ENCODE measurements at regions not wholly inside any gene's neighbourhood (a gene's known extent, or its start where the extent isn't known, plus 50 kb on each side); places are given as distances from the start of the nearest gene placed in this dataset.
A peak's percentile ranks its signal among the peaks of the same experiment; 100 is the strongest.

DNA sequence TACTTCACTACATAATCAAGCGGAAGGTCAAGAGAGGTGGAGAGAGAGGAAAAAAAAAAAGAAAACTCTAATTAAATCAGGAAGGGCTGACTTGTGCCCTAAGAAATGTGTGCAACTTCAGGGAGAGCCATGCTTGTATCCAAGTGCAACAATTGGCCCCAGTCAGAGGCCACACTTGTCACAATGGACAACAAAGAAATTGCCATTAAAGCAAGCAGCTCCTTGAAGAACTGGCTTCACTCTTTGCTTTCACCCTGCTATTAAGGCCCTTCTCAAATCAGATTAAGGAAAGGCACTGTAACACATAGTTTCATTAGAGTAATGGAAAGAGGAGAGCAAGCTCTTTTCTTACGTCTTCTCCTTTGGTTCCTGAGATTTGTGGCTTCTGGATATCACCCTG is 480.9 kb upstream of the WWC1 start:
- whole genome bisulfite sequencing, 2 donors = 86 to 93% methylated on average over 2 of the region's 2 CpGs

DNA sequence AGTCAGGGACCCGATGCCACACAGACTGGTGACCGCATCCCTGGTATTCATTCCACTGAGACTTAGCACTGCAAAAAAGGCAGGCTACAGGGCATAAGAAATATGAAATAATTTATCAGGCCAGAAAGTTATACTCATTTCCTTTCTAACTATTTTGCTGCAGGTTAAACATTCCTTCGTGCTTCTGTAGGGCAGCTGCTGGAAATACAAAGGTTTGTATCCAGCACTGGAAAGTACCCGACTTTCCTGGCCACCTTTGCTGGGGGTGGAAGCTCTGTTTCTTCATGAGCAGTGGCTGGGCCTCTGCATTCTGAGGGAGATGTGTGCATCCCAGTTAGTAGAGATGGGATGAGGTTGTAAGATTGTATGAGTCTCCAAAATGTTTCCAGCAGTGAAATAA is 478.6 kb upstream of the WWC1 start:
- H3K27me3 ChIP-seq (ENCODE audit: control insufficient read depth in 1 of 2, insufficient read depth in 2 of 2, low read length in 2 of 2) = no peaks in the 10 kb centered on the region
- H3K4me1 ChIP-seq (ENCODE audit: control insufficient read depth in 2 of 2, insufficient read depth in 2 of 2, low read length in 1 of 2) = no peaks in the 10 kb centered on the region
- no peaks in the 10 kb centered on the region for H3K9me3 ChIP-seq (ENCODE audit: control insufficient read depth in 2 of 2, insufficient read depth in 1 of 2, low read depth in 1 of 2, low read length in 1 of 2)
- H3K4me3 ChIP-seq (ENCODE audit: low read depth in 1 of 2, low read length in 2 of 2) = no peak overlapping the region
- no peaks in the 10 kb centered on the region for H3K36me3 ChIP-seq (ENCODE audit: control insufficient read depth in 2 of 2, insufficient read depth in 2 of 2, low read length in 1 of 2)
- 60 to 66% methylated on average over 4 of the region's 4 CpGs for WGBS, 2 donors
- no peak overlapping the region for H3K27ac ChIP-seq (ENCODE audit: low read depth in 2 of 2, low read length in 1 of 2)

More for the DNA sequence above, 480.9 kb upstream of the WWC1 start:
- no peak overlapping the region for H3K4me3 ChIP-seq (ENCODE audit: low read depth in 1 of 2, low read length in 2 of 2)
- no peaks in the 10 kb centered on the region for H3K36me3 ChIP-seq (ENCODE audit: control insufficient read depth in 2 of 2, insufficient read depth in 2 of 2, low read length in 1 of 2)
- H3K4me1 ChIP-seq (ENCODE audit: control insufficient read depth in 2 of 2, insufficient read depth in 2 of 2, low read length in 1 of 2) = no peaks in the 10 kb centered on the region
- H3K27me3 ChIP-seq (ENCODE audit: control insufficient read depth in 1 of 2, insufficient read depth in 2 of 2, low read length in 2 of 2) = no peaks in the 10 kb centered on the region
- no peaks in the 10 kb centered on the region for H3K9me3 ChIP-seq (ENCODE audit: control insufficient read depth in 2 of 2, insufficient read depth in 1 of 2, low read depth in 1 of 2, low read length in 1 of 2)
- no peak overlapping the region for H3K27ac ChIP-seq (ENCODE audit: low read depth in 2 of 2, low read length in 1 of 2)

DNA sequence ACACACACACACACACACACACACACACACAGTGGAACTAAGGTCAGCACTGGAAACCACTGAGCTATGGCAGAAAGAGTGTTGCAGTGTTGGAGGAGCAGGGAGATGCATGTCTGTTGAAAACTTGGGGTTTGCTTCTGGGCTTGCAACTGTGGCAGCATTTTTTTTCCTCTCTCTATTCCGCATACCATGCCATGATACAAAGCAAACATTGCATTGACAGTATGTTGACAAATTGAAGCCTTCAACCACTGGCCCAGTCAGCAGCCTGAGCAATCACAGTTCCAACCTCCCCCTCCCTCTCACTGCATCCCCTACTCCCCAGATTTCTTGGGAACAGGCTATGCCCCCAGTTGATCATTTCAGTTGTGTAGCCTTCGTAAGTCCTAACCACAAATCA is 478.1 kb upstream of the WWC1 start:
- Histone ChIP-seq H3K27me3 (ENCODE audit: control insufficient read depth in 1 of 2, insufficient read depth in 2 of 2, low read length in 2 of 2) (no peaks in the 10 kb centered on the region), H3K9me3 (ENCODE audit: control insufficient read depth in 2 of 2, insufficient read depth in 1 of 2, low read depth in 1 of 2, low read length in 1 of 2) (no peaks in the 10 kb centered on the region), H3K4me3 (ENCODE audit: low read depth in 1 of 2, low read length in 2 of 2) (no peak overlapping the region), H3K36me3 (ENCODE audit: control insufficient read depth in 2 of 2, insufficient read depth in 2 of 2, low read length in 1 of 2) (no peaks in the 10 kb centered on the region), H3K27ac (ENCODE audit: low read depth in 2 of 2, low read length in 1 of 2) (no peak overlapping the region), H3K4me1 (ENCODE audit: control insufficient read depth in 2 of 2, insufficient read depth in 2 of 2, low read length in 1 of 2) (no peaks in the 10 kb centered on the region)
- 68 to 70% methylated on average over 2 of the region's 2 CpGs for whole genome bisulfite sequencing, 2 donors

DNA sequence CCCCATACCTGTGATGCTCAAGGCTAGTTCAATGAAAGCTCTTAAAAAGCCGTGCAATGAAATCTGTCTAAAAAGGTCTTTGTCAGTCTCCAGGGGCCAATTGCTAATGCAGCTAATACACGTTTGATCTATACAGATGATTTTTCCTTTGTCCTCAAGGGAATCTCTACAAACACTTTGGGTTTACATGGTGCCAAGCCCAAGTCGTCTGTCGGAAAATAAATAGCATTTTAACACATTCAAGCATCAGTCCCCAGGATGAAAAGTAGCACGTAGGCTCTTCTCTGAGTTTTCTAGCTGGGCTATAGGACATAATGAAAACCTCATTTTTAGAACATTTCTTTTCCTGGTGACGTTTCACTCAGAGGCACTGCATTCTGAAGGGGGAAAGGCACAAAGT is 477.4 kb upstream of the WWC1 start:
- no peaks in the 10 kb centered on the region for H3K4me1 ChIP-seq (ENCODE audit: control insufficient read depth in 2 of 2, insufficient read depth in 2 of 2, low read length in 1 of 2)
- H3K36me3 ChIP-seq (ENCODE audit: control insufficient read depth in 2 of 2, insufficient read depth in 2 of 2, low read length in 1 of 2) = no peaks in the 10 kb centered on the region
- WGBS, 2 donors = 64 to 70% methylated on average over 6 of the region's 6 CpGs
- no peak overlapping the region for H3K4me3 ChIP-seq (ENCODE audit: low read depth in 1 of 2, low read length in 2 of 2)
- H3K9me3 ChIP-seq (ENCODE audit: control insufficient read depth in 2 of 2, insufficient read depth in 1 of 2, low read depth in 1 of 2, low read length in 1 of 2) = no peaks in the 10 kb centered on the region
- H3K27me3 ChIP-seq (ENCODE audit: control insufficient read depth in 1 of 2, insufficient read depth in 2 of 2, low read length in 2 of 2) = no peaks in the 10 kb centered on the region
- no peak overlapping the region for H3K27ac ChIP-seq (ENCODE audit: low read depth in 2 of 2, low read length in 1 of 2)

DNA sequence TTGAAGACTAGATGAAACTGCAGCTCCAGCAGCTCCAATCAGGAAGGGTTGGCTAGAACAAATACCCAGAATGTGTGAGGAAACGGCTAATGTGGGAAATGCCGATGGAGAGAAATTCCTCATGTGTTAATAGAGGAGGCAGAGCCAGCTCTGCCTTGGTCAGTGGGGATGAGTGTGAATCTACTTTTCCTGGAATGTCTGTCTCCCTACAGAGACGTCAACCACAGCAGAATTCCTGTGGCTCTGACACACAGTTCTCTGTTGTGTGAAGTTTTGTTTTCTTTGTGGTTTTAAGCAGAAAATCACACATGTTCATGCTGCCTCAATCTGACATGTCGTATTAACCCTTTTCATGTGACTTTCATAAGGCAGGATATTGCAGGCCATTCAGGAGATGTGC is 476.6 kb upstream of the WWC1 start:
- Histone ChIP-seq H3K4me3 (ENCODE audit: low read depth in 1 of 2, low read length in 2 of 2) (no peak overlapping the region), H3K27ac (ENCODE audit: low read depth in 2 of 2, low read length in 1 of 2) (no peak overlapping the region), H3K4me1 (ENCODE audit: control insufficient read depth in 2 of 2, insufficient read depth in 2 of 2, low read length in 1 of 2) (no peaks in the 10 kb centered on the region), H3K9me3 (ENCODE audit: control insufficient read depth in 2 of 2, insufficient read depth in 1 of 2, low read depth in 1 of 2, low read length in 1 of 2) (no peaks in the 10 kb centered on the region), H3K27me3 (ENCODE audit: control insufficient read depth in 1 of 2, insufficient read depth in 2 of 2, low read length in 2 of 2) (no peaks in the 10 kb centered on the region), H3K36me3 (ENCODE audit: control insufficient read depth in 2 of 2, insufficient read depth in 2 of 2, low read length in 1 of 2) (no peaks in the 10 kb centered on the region)
- whole genome bisulfite sequencing, 2 donors = 52 to 56% methylated on average over 4 of the region's 4 CpGs

DNA sequence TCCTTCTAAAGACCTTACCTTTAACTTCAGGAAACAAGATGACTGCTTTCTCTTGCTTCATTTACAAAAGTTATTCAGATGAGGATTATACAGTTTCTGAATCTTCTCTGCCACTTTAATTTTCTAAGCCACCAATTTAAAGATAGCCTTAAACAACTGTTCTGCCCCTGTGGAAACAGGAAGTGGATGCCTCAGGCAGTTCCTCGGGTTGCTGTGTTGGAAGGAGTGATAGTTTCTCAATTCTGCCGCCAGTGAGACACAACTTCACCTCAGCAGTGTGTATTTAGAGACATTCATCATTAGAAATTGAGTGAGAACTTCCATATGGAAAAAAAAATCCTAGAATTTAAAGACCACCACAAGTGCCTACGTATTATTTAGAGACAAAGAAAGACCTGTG is 475.1 kb upstream of the WWC1 start:
- 24 to 41% methylated on average over 3 of the region's 3 CpGs for WGBS, 2 donors
- peak overlapping the region; percentile 58 to 77 for H3K27ac ChIP-seq (ENCODE audit: low read depth in 2 of 2, low read length in 1 of 2)

DNA sequence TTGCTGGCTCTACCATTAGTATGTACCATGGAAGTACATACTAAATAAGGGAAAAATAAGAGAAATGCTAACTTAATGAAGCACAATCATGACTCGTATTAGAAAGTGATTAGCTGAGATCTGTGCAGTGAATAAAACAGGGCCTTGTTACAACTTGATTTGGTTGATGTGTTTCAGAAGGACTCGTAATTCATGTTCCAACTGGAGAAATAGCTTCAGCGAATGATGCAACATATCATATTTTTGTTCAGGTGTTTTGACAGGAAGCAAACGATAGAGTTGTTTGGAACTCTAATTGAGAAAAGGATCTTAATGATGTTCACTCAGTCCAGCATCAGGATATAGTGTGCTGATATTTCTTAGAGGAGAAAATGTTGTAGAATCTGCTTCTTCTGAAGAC is 474.6 kb upstream of the WWC1 start:
- Histone ChIP-seq H3K4me3 (ENCODE audit: low read depth in 1 of 2, low read length in 2 of 2) (no peak overlapping the region), H3K27ac (ENCODE audit: low read depth in 2 of 2, low read length in 1 of 2) (peak overlapping the region in 1 of 2 donors; percentile 77), H3K36me3 (ENCODE audit: control insufficient read depth in 2 of 2, insufficient read depth in 2 of 2, low read length in 1 of 2) (no peaks in the 10 kb centered on the region), H3K27me3 (ENCODE audit: control insufficient read depth in 1 of 2, insufficient read depth in 2 of 2, low read length in 2 of 2) (no peaks in the 10 kb centered on the region), H3K9me3 (ENCODE audit: control insufficient read depth in 2 of 2, insufficient read depth in 1 of 2, low read depth in 1 of 2, low read length in 1 of 2) (no peaks in the 10 kb centered on the region), H3K4me1 (ENCODE audit: control insufficient read depth in 2 of 2, insufficient read depth in 2 of 2, low read length in 1 of 2) (no peaks in the 10 kb centered on the region)
- WGBS, 2 donors = 52 to 69% methylated on average over 4 of the region's 4 CpGs

More for the DNA sequence above, 475.1 kb upstream of the WWC1 start:
- Histone ChIP-seq H3K4me3 (ENCODE audit: low read depth in 1 of 2, low read length in 2 of 2) (no peak overlapping the region), H3K9me3 (ENCODE audit: control insufficient read depth in 2 of 2, insufficient read depth in 1 of 2, low read depth in 1 of 2, low read length in 1 of 2) (no peaks in the 10 kb centered on the region), H3K4me1 (ENCODE audit: control insufficient read depth in 2 of 2, insufficient read depth in 2 of 2, low read length in 1 of 2) (no peaks in the 10 kb centered on the region), H3K27me3 (ENCODE audit: control insufficient read depth in 1 of 2, insufficient read depth in 2 of 2, low read length in 2 of 2) (no peaks in the 10 kb centered on the region), H3K36me3 (ENCODE audit: control insufficient read depth in 2 of 2, insufficient read depth in 2 of 2, low read length in 1 of 2) (no peaks in the 10 kb centered on the region)

DNA sequence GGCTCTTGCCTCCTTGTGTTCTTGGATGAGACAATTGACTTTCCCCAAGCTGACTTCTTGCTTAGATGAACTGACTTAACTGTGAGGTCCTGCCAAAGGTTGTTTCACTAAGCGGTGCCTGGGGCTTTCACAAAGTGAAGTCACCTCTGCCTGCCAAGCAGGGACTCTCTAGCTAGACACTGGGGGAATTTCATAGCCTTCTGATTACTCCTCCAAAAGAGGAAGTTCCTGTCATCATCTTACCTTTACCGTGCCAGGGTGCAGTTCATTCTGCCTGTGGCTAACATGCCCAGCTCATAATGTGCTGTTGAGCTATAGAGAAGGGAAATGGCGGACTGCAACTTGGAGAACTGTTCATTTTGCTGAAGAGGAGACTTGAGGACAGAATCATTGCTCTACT is 472.0 kb upstream of the WWC1 start:
- H3K4me1 ChIP-seq (ENCODE audit: control insufficient read depth in 2 of 2, insufficient read depth in 2 of 2, low read length in 1 of 2) = no peaks in the 10 kb centered on the region
- peak overlapping the region; percentile 56 to 61 for H3K27ac ChIP-seq (ENCODE audit: low read depth in 2 of 2, low read length in 1 of 2)
- no peaks in the 10 kb centered on the region for H3K9me3 ChIP-seq (ENCODE audit: control insufficient read depth in 2 of 2, insufficient read depth in 1 of 2, low read depth in 1 of 2, low read length in 1 of 2)
- no peaks in the 10 kb centered on the region for H3K27me3 ChIP-seq (ENCODE audit: control insufficient read depth in 1 of 2, insufficient read depth in 2 of 2, low read length in 2 of 2)
- no peaks in the 10 kb centered on the region for H3K36me3 ChIP-seq (ENCODE audit: control insufficient read depth in 2 of 2, insufficient read depth in 2 of 2, low read length in 1 of 2)
- H3K4me3 ChIP-seq (ENCODE audit: low read depth in 1 of 2, low read length in 2 of 2) = no peak overlapping the region
- WGBS, 2 donors = 44 to 65% methylated on average over 3 of the region's 3 CpGs

DNA sequence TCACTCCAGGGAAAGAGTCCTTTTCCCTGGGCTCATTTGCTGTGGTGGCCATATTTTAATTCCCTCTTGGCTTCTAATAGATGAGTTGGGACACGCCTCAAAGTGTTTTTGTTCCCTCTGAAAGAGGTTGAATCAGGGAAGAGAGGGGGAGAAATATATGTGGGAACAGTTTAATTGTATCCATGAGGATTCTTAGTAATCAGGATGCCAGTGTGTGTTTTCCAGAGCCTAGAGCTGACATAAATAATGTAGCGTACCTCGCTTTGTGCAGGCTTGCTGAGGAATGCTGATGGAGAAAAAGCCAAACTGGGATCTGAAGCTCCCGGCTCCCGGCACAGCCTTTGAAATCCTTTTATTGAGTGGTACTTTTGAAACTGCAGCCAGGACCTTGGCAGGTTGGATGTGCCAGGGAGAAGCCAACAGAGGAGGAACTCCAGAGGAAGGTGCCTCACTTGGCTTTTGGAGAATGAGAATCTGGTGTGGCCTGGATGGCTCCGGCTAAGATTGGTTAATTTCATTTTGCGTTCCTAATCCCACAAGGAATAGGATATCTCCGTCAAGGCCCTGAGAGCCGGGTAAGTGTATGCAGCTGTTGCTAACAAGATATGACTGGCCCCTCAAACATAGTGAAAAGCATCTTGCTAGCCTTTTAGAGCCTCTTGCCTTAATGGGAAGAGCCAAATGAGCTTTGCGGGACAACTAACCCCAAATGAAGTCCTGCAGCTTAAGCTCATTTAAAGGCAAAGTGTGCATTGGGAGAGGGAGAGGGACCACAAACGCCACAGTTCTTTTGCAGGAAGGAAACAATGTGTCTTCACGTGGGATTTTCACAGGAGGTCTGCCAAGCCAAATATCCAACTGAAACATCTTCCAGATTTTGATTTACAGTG is 471.1 kb upstream of the WWC1 start:
- no peaks in the 10 kb centered on the region for H3K4me1 ChIP-seq (ENCODE audit: control insufficient read depth in 2 of 2, insufficient read depth in 2 of 2, low read length in 1 of 2)
- WGBS, 2 donors = 43 to 52% methylated on average over 12 of the region's 12 CpGs
- H3K27ac ChIP-seq (ENCODE audit: low read depth in 2 of 2, low read length in 1 of 2) = peak overlapping the region; percentile 52 to 61
- no peaks in the 10 kb centered on the region for H3K9me3 ChIP-seq (ENCODE audit: control insufficient read depth in 2 of 2, insufficient read depth in 1 of 2, low read depth in 1 of 2, low read length in 1 of 2)
- no peaks in the 10 kb centered on the region for H3K27me3 ChIP-seq (ENCODE audit: control insufficient read depth in 1 of 2, insufficient read depth in 2 of 2, low read length in 2 of 2)
- peak overlapping the region in 1 of 2 donors; percentile 32 for H3K4me3 ChIP-seq (ENCODE audit: low read depth in 1 of 2, low read length in 2 of 2)
- H3K36me3 ChIP-seq (ENCODE audit: control insufficient read depth in 2 of 2, insufficient read depth in 2 of 2, low read length in 1 of 2) = no peaks in the 10 kb centered on the region

DNA sequence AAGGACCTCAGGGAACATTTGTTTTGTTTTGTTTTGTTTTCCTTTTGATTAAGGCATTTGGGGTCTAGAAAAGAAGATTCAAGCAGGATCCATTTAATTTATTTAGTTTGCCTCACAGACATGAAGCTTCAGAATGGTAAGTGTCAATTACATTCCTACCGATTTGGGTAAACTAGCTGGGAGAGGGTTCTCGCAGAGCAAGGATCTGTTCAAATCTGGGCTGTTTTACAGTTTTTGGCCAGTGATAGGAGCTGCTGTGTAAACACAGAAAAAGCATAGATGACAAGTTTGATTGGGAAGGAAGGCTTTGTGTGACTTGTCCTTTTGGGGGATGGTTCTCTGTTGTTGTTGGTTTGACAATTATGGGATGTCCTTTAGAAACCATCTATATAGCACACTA is 470.3 kb upstream of the WWC1 start:
- 39 to 51% methylated on average over 2 of the region's 2 CpGs for WGBS, 2 donors
- Histone ChIP-seq H3K9me3 (ENCODE audit: control insufficient read depth in 2 of 2, insufficient read depth in 1 of 2, low read depth in 1 of 2, low read length in 1 of 2) (no peaks in the 10 kb centered on the region), H3K4me1 (ENCODE audit: control insufficient read depth in 2 of 2, insufficient read depth in 2 of 2, low read length in 1 of 2) (no peaks in the 10 kb centered on the region), H3K27ac (ENCODE audit: low read depth in 2 of 2, low read length in 1 of 2) (peak overlapping the region in 1 of 2 donors; percentile 41), H3K36me3 (ENCODE audit: control insufficient read depth in 2 of 2, insufficient read depth in 2 of 2, low read length in 1 of 2) (no peaks in the 10 kb centered on the region), H3K27me3 (ENCODE audit: control insufficient read depth in 1 of 2, insufficient read depth in 2 of 2, low read length in 2 of 2) (no peaks in the 10 kb centered on the region), H3K4me3 (ENCODE audit: low read depth in 1 of 2, low read length in 2 of 2) (peak overlapping the region; percentile 19 to 32)
